ENCODE measurements at regions not wholly inside any gene's neighbourhood (a gene's known extent, or its start where the extent isn't known, plus 50 kb on each side); places are given as distances from the start of the nearest gene placed in this dataset.
"Not testable (repeated sequence)": the region's sequence is repeated elsewhere in the genome, so short reads cannot be mapped to it uniquely, and the experiment has no call there.

GRCh38 chr2:194054313-194054712 is 1602.7 kb upstream of the SLC39A10 start:
- ATAC-seq (ENCODE audit: poor library complexity) (no peak), DNase-seq (no peak)
- intact Hi-C loops (cut with DNase I) = no loop called here

- DNase-seq (no peak), ATAC-seq (ENCODE audit: poor library complexity) (no peak)
- intact Hi-C loops (cut with DNase I) = no loop called here
Observed at GRCh38 chr2:194044321-194044720, 1612.7 kb upstream of the SLC39A10 start.

- DNase-seq; ATAC-seq (ENCODE audit: poor library complexity); intact Hi-C loops (cut with DNase I): not testable (repeated sequence)
Observed at GRCh38 chr2:194021130-194021529, 1635.9 kb upstream of the SLC39A10 start.

GRCh38 chr2:194020155-194020554 is 1636.9 kb upstream of the SLC39A10 start:
- DNase-seq (no peak), ATAC-seq (ENCODE audit: poor library complexity) (no peak)
- intact Hi-C loops (cut with DNase I) = no loop called here

- ATAC-seq (ENCODE audit: poor library complexity) = no peak
- intact Hi-C loops (cut with DNase I) = no loop called here
- DNase-seq = no peak
Observed at GRCh38 chr2:194015751-194016150, 1641.3 kb upstream of the SLC39A10 start.

GRCh38 chr2:194014639-194015038 is 1642.4 kb upstream of the SLC39A10 start:
- intact Hi-C loops (cut with DNase I) = no loop called here
- ATAC-seq (ENCODE audit: poor library complexity) (no peak), DNase-seq (no peak)

GRCh38 chr2:194004590-194005206 is 1652.3 kb upstream of the SLC39A10 start:
- DNase-seq (no peak), ATAC-seq (ENCODE audit: poor library complexity) (no peak)
- intact Hi-C loops (cut with DNase I) = no loop called here

GRCh38 chr2:194003911-194004310 is 1653.1 kb upstream of the SLC39A10 start:
- intact Hi-C loops (cut with DNase I) = no loop called here
- DNase-seq = no peak
- ATAC-seq (ENCODE audit: poor library complexity) = no peak

- DNase-seq = no peak
- no peak for ATAC-seq (ENCODE audit: poor library complexity)
- intact Hi-C loops (cut with DNase I) = no loop called here
Observed at GRCh38 chr2:194002699-194003368, 1654.2 kb upstream of the SLC39A10 start.

- ATAC-seq (ENCODE audit: poor library complexity) = no peak
- no peak for DNase-seq
- intact Hi-C loops (cut with DNase I) = no loop called here
Observed at GRCh38 chr2:193990868-193991267, 1666.2 kb upstream of the SLC39A10 start.

GRCh38 chr2:193989645-193990044 is 1667.4 kb upstream of the SLC39A10 start:
- intact Hi-C loops (cut with DNase I) = no loop called here
- ATAC-seq (ENCODE audit: poor library complexity) (no peak), DNase-seq (no peak)

- no peak for ATAC-seq (ENCODE audit: poor library complexity)
- intact Hi-C loops (cut with DNase I) = no loop called here
- DNase-seq = no peak
Observed at GRCh38 chr2:193988784-193989183, 1668.2 kb upstream of the SLC39A10 start.

- DNase-seq (no peak), ATAC-seq (ENCODE audit: poor library complexity) (no peak)
- intact Hi-C loops (cut with DNase I) = no loop called here
Observed at GRCh38 chr2:193985272-193985671, 1671.8 kb upstream of the SLC39A10 start.

GRCh38 chr2:193980599-193980998 is 1676.4 kb upstream of the SLC39A10 start:
- ATAC-seq (ENCODE audit: poor library complexity) (no peak), DNase-seq (no peak)
- intact Hi-C loops (cut with DNase I) = no loop called here

GRCh38 chr2:193973781-193974180 is 1683.2 kb upstream of the SLC39A10 start:
- DNase-seq (no peak), ATAC-seq (ENCODE audit: poor library complexity) (no peak)
- intact Hi-C loops (cut with DNase I) = no loop called here

- no peak for DNase-seq
- no peak for ATAC-seq (ENCODE audit: poor library complexity)
- intact Hi-C loops (cut with DNase I) = no loop called here
Observed at GRCh38 chr2:193966590-193966989, 1690.4 kb upstream of the SLC39A10 start.

GRCh38 chr2:193965263-193965662 is 1691.8 kb upstream of the SLC39A10 start:
- intact Hi-C loops (cut with DNase I) = no loop called here
- ATAC-seq (ENCODE audit: poor library complexity) (no peak), DNase-seq (no peak)

- no peak for ATAC-seq (ENCODE audit: poor library complexity)
- intact Hi-C loops (cut with DNase I) = no loop called here
- no peak for DNase-seq
Observed at GRCh38 chr2:193963472-193964119, 1693.4 kb upstream of the SLC39A10 start.

- DNase-seq (no peak), ATAC-seq (ENCODE audit: poor library complexity) (no peak)
- intact Hi-C loops (cut with DNase I) = no loop called here
Observed at GRCh38 chr2:193946806-193947205, 1710.2 kb upstream of the SLC39A10 start.

GRCh38 chr2:193943406-193943960 is 1713.5 kb upstream of the SLC39A10 start:
- ATAC-seq (ENCODE audit: poor library complexity) (no peak), DNase-seq (no peak)
- intact Hi-C loops (cut with DNase I) = no loop called here
